Ascending aorta (tissue), 2 donors: ENCODE measurements at regions not wholly inside any gene's neighbourhood (a gene's known extent, or its start where the extent isn't known, plus 50 kb on each side); places are given as distances from the start of the nearest gene placed in this dataset.

ENCODE experiments used
- DNase-seq, 2 donors: peaks; one replicate each; pipeline ENCODE4 v3.0.0-alpha.2; 2019; ENCODE audit warnings: low spot score in 2 of 2
- H3K27ac ChIP-seq, 2 donors: fragments of 200-600 bp; sonication (generic); one replicate each; pipeline ENCODE4 v1.5.1; 2016 to 2017; ENCODE audit warnings: mild to moderate bottlenecking in 1 of 2
- H3K27me3 ChIP-seq: fragments of 200-600 bp; sonication (generic); one replicate; pipeline ENCODE4 v1.5.1; 2017
- H3K36me3 ChIP-seq, 2 donors: fragments of 200-600 bp; sonication (generic); one replicate each; pipeline ENCODE4 v1.5.1; 2016
- H3K4me1 ChIP-seq, 2 donors: fragments of 200-600 bp; sonication (generic); one replicate each; pipeline ENCODE4 v1.5.1; 2016 to 2017; ENCODE audit warnings: mild to moderate bottlenecking in 1 of 2
- H3K4me3 ChIP-seq, 2 donors: fragments of 200-600 bp; sonication (generic); one replicate each; pipeline ENCODE4 v1.5.1; 2016 to 2017; ENCODE audit warnings: mild to moderate bottlenecking in 1 of 2
- H3K9me3 ChIP-seq, 2 donors: fragments of 200-600 bp; sonication (generic); one replicate each; pipeline ENCODE4 v1.5.1; 2016
- CTCF ChIP-seq, 3 experiments: fragments of 200-600 bp in 2 of 3; fragments of 450-650 bp in 1 of 3; sonication (generic) in 2 of 3; IDR thresholded peaks; one replicate each; pipeline ENCODE4 v1.5.1; 2016 to 2019; ENCODE audit warnings: antibody characterized with exemption in 3 of 3, mild to moderate bottlenecking in 1 of 3, moderate library complexity in 1 of 3
- intact Hi-C: fragments of 100-400 bp; cut with DNase I; formaldehyde crosslinking; loops from one replicate; pipeline ENCODE4 v1.15.1; 2023

DNA sequence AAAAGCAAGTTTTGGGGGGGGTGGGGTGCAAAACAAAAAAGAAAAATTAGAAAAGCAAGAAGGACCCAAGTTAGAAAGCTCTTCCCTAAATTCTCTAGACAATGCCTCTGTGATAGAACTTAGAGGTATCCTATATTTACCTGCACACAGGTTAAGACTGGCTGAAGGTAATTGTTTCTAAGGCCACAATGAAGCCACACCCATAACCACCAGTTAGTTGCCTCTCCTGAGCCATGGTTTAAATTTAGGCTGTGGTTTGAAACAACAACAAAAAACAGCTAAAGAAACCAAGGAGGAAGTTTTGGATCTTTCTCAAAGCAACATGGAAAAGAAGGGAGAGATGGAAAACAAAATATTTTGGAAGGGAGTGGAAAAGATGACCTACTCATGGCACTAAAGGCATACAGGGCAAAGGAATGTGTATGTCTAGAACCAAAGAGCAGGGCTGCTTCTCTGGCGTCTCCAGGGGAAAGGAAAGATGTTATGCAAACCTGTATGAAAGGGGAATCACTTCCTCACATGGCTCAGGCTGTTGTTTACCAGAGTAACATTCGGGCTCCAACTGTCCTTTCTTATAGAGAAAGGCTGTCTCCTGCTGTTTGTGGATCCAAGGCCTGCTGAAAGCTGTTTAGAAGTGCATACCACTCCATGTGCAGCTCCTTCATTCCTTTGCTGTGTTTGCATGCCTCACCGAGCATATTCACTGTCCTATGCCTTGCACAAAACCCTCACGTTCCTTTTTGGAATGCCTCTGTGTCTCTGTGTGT, 408.9 kb upstream of the MPDZ start:
- Histone ChIP-seq H3K27ac (no peak overlapping the region), H3K9me3 (peaks cover 0 to 6% of the 10 kb centered on the region in 2 donors), H3K27me3 (no peaks in the 10 kb centered on the region), H3K36me3 (no peaks in the 10 kb centered on the region), H3K4me1 (no peaks in the 10 kb centered on the region), H3K4me3 (no peak overlapping the region)
- intact Hi-C loops, result no loop called here
- no peak for TF ChIP-seq CTCF (IDR thresholded peaks at IDR 0.05)
- no peak for DNase-seq

GRCh38 chr9:13684656-13685055, 405.2 kb upstream of the MPDZ start:
- no peak for TF ChIP-seq CTCF (IDR thresholded peaks at IDR 0.05)
- DNase-seq, result no peak

DNA sequence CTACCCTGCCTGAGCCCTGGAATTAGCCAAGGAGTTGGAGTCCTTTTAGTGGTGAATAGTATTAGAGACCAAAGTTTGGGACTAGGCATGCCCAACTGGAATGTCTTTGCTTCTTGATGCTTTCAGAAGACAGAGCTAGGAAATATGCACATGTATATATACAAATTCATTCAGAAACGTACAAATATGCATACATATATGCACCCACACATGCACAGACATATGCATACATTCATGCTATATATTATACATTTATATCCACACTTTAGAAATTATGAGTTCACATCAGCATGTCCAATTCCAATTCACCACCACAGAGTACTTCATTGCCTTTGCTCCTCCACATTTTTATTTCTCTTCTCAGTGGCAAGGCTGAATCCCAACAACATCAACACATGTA, 398.3 kb upstream of the MPDZ start:
- Histone ChIP-seq H3K27ac (no peak overlapping the region), H3K4me1 (no peaks in the 10 kb centered on the region), H3K4me3 (no peak overlapping the region), H3K27me3 (no peaks in the 10 kb centered on the region), H3K9me3 (no peaks in the 10 kb centered on the region), H3K36me3 (no peaks in the 10 kb centered on the region)
- no peak for DNase-seq
- intact Hi-C loops, result no loop called here
- no peak for TF ChIP-seq CTCF (IDR thresholded peaks at IDR 0.05)

More at GRCh38 chr9:13684656-13685055, 405.2 kb upstream of the MPDZ start:
- H3K4me3 ChIP-seq, result no peak overlapping the region
- no peaks in the 10 kb centered on the region for H3K27me3 ChIP-seq
- no peaks in the 10 kb centered on the region for H3K9me3 ChIP-seq
- H3K36me3 ChIP-seq, result no peaks in the 10 kb centered on the region
- intact Hi-C loops, result no loop called here
- H3K27ac ChIP-seq, result no peak overlapping the region
- no peaks in the 10 kb centered on the region for H3K4me1 ChIP-seq

GRCh38 chr9:13675638-13676000, 396.1 kb upstream of the MPDZ start:
- no peaks in the 10 kb centered on the region for H3K27me3 ChIP-seq
- no peaks in the 10 kb centered on the region for H3K36me3 ChIP-seq
- no peak overlapping the region for H3K4me3 ChIP-seq
- intact Hi-C loops, result no loop called here
- H3K27ac ChIP-seq, result no peak overlapping the region
- no peaks in the 10 kb centered on the region for H3K9me3 ChIP-seq
- DNase-seq, result no peak
- TF ChIP-seq CTCF (IDR thresholded peaks at IDR 0.05), result no peak
- H3K4me1 ChIP-seq, result no peaks in the 10 kb centered on the region

- intact Hi-C loops, result no loop called here
- H3K9me3 ChIP-seq, result no peaks in the 10 kb centered on the region
- no peaks in the 10 kb centered on the region for H3K36me3 ChIP-seq
- no peak for DNase-seq
- no peak for TF ChIP-seq CTCF (IDR thresholded peaks at IDR 0.05)
- H3K4me3 ChIP-seq, result no peak overlapping the region
- H3K27me3 ChIP-seq, result no peaks in the 10 kb centered on the region
- no peaks in the 10 kb centered on the region for H3K4me1 ChIP-seq
- H3K27ac ChIP-seq, result no peak overlapping the region
These were observed 395.6 kb upstream of the MPDZ start for GRCh38 chr9:13674926-13675637.
